ENCODE measurements at regions not wholly inside any gene's neighbourhood (a gene's known extent, or its start where the extent isn't known, plus 50 kb on each side); places are given as distances from the start of the nearest gene placed in this dataset.

DNA sequence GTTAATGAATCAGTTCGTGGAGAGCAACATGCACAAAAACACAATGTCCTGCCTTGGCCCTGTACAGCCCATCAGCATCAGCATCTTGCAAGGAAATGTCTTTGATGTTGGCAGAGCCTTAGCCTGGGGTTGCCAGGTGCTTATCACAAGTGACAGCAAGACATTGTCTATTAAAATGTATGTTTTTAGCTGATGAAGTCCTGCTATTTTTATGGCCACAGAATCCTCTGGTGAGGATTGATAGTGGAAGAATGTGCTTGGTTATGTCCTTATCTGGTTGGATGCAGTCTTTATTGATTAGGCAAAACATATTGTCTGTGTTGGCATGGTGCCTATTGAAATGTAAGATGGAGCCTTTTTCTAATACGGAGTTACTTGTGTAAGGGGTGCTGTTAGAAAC, 1427.0 kb upstream of the MIR17HG start (continued):
- TF ChIP-seq ZBTB6 (tag by site-specific recombination; IDR thresholded peaks at IDR 0.05) (no peak), FEZF1 (tag by site-specific recombination; IDR thresholded peaks at IDR 0.05) (no peak), ZNF121 (tag by site-specific recombination; IDR thresholded peaks at IDR 0.05) (no peak), ZNF549 (tag by site-specific recombination; IDR thresholded peaks at IDR 0.05) (no peak)
- TF ChIP-seq, protein P1, sequence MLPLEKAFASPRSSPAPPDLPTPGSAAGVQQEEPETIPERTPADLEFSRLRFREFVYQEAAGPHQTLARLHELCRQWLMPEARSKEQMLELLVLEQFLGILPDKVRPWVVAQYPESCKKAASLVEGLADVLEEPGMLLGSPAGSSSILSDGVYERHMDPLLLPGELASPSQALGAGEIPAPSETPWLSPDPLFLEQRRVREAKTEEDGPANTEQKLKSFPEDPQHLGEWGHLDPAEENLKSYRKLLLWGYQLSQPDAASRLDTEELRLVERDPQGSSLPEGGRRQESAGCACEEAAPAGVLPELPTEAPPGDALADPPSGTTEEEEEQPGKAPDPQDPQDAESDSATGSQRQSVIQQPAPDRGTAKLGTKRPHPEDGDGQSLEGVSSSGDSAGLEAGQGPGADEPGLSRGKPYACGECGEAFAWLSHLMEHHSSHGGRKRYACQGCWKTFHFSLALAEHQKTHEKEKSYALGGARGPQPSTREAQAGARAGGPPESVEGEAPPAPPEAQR (tag by site-specific recombination; IDR thresholded peaks at IDR 0.05), result no peak

GRCh38 chr13:89923052-89923451, 1424.4 kb upstream of the MIR17HG start:
- ChIA-PET CTCF (interaction anchor here (0.6 kb wide), 1 partner anchor 57 kb away, joined by 4 read pairs; no protein-coding TSS in a partner anchor), POLR2A (no interaction called here)
- Histone ChIP-seq H3K9me3 (ENCODE audit: control insufficient read depth, insufficient read depth, low read depth, low read length) (no peaks in the 10 kb centered on the region), H3K27ac (ENCODE audit: extremely low read depth, low read depth, low read length) (no peak overlapping the region), H3K4me3 (ENCODE audit: low read depth, low read length) (no peak overlapping the region), H3K36me3 (ENCODE audit: control insufficient read depth in 2 of 2, insufficient read depth in 1 of 2, low read length in 2 of 2) (no peaks in the 10 kb centered on the region), H3K4me1 (ENCODE audit: control insufficient read depth, insufficient read depth, low read length) (no peaks in the 10 kb centered on the region)
- no peak for TF ChIP-seq ZNF184 (tag by site-specific recombination; IDR thresholded peaks at IDR 0.05)
- TF ChIP-seq ZNF274 (IDR thresholded peaks at IDR 0.05; ENCODE audit: low read length), result no peak
- no peak for TF ChIP-seq ZNF274 (tag by site-specific recombination; IDR thresholded peaks at IDR 0.05; ENCODE audit: borderline replicate concordance)
- no peak for TF ChIP-seq ZNF610 (tag by site-specific recombination; IDR thresholded peaks at IDR 0.05; ENCODE audit: borderline replicate concordance)
- TF ChIP-seq, protein P2, sequence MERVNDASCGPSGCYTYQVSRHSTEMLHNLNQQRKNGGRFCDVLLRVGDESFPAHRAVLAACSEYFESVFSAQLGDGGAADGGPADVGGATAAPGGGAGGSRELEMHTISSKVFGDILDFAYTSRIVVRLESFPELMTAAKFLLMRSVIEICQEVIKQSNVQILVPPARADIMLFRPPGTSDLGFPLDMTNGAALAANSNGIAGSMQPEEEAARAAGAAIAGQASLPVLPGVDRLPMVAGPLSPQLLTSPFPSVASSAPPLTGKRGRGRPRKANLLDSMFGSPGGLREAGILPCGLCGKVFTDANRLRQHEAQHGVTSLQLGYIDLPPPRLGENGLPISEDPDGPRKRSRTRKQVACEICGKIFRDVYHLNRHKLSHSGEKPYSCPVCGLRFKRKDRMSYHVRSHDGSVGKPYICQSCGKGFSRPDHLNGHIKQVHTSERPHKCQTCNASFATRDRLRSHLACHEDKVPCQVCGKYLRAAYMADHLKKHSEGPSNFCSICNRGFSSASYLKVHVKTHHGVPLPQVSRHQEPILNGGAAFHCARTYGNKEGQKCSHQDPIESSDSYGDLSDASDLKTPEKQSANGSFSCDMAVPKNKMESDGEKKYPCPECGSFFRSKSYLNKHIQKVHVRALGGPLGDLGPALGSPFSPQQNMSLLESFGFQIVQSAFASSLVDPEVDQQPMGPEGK (tag by site-specific recombination; IDR thresholded peaks at IDR 0.05), result no peak
- TF ChIP-seq GLIS1 (tag by site-specific recombination; IDR thresholded peaks at IDR 0.05), result no peak
- TF ChIP-seq ZNF202 (tag by site-specific recombination; IDR thresholded peaks at IDR 0.05; ENCODE audit: borderline replicate concordance), result no peak
- TF ChIP-seq, protein P3, sequence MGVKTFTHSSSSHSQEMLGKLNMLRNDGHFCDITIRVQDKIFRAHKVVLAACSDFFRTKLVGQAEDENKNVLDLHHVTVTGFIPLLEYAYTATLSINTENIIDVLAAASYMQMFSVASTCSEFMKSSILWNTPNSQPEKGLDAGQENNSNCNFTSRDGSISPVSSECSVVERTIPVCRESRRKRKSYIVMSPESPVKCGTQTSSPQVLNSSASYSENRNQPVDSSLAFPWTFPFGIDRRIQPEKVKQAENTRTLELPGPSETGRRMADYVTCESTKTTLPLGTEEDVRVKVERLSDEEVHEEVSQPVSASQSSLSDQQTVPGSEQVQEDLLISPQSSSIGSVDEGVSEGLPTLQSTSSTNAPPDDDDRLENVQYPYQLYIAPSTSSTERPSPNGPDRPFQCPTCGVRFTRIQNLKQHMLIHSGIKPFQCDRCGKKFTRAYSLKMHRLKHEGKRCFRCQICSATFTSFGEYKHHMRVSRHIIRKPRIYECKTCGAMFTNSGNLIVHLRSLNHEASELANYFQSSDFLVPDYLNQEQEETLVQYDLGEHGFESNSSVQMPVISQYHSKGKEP (tag by site-specific recombination; IDR thresholded peaks at IDR 0.05), result no peak
- no peak for TF ChIP-seq ZNF792 (tag by site-specific recombination; IDR thresholded peaks at IDR 0.05)
- TF ChIP-seq ZNF426 (tag by site-specific recombination; IDR thresholded peaks at IDR 0.05), result no peak
- no peak for TF ChIP-seq ZNF571 (tag by site-specific recombination; IDR thresholded peaks at IDR 0.05)
- no peak for TF ChIP-seq ZSCAN4 (tag by site-specific recombination; IDR thresholded peaks at IDR 0.05)
- no peak for TF ChIP-seq ZNF670 (tag by site-specific recombination; IDR thresholded peaks at IDR 0.05; ENCODE audit: low read depth)

Data from HEK293 (cell line).